IMR-90 (cell line): ENCODE measurements at regions not wholly inside any gene's neighbourhood (a gene's known extent, or its start where the extent isn't known, plus 50 kb on each side); places are given as distances from the start of the nearest gene placed in this dataset.

ENCODE experiments used
- ATAC-seq: fragments of 200-7000 bp; cut with Tn5 transposase; 2 replicates; pipeline ENCODE4 v1.9.1; 2020; ENCODE audit warnings: low read depth, mild to moderate bottlenecking, moderate library complexity
- BruUV-seq: library from RNA; stranded (reverse); fragments of 400-500 nt; replicated peaks from 2 replicates; lab custom pipeline; 2021; lab: Mats Ljungman, UMichigan
- CTCF ChIA-PET: fragments of 300-600 bp; formaldehyde crosslinking; extraction: SDS; loops from one replicate; lab custom pipeline; 2021; ENCODE audit warnings: antibody characterized with exemption; lab: Yijun Ruan, JAX
- POLR2A ChIA-PET: fragments of 300-600 bp; sonication (Branson Sonifier 250); formaldehyde crosslinking; loops from one replicate; lab custom pipeline; 2022; ENCODE audit warnings: antibody characterized with exemption; ENCODE audit not compliant: unreplicated experiment; lab: Charles Lee
- DNase-seq: peaks from one replicate; pipeline ENCODE4 v3.0.0; 2013
- H2AFZ ChIP-seq: replicated peaks from 2 replicates; pipeline ENCODE3; 2013; ENCODE audit warnings: low read length, mild to moderate bottlenecking; ENCODE audit not compliant: poor library complexity
- H2AK5ac ChIP-seq: 2 replicates; pipeline ENCODE4 v1.6.1; 2013; ENCODE audit warnings: low read depth, low read length, inconsistent platforms
- H2AK9ac ChIP-seq: replicated peaks from 2 replicates; pipeline ENCODE3; 2013; ENCODE audit warnings: mild to moderate bottlenecking, low read depth, low read length, moderate library complexity; ENCODE audit not compliant: poor library complexity
- H2BK120ac ChIP-seq: 2 replicates; pipeline ENCODE4 v1.6.1; 2013; ENCODE audit warnings: low read depth, low read length, inconsistent platforms
- H2BK15ac ChIP-seq: 3 replicates; pipeline ENCODE4 v1.6.1; 2013; ENCODE audit warnings: low read depth, low read length, inconsistent platforms
- H2BK20ac ChIP-seq: 2 replicates; pipeline ENCODE4 v1.6.1; 2013; ENCODE audit warnings: low read depth, mild to moderate bottlenecking, inconsistent platforms, low read length, moderate library complexity
- H2BK5ac ChIP-seq: 2 replicates; pipeline ENCODE4 v1.6.1; 2013; ENCODE audit warnings: mild to moderate bottlenecking, low read depth, low read length, inconsistent platforms; ENCODE audit not compliant: poor library complexity, severe bottlenecking
- H3K14ac ChIP-seq: replicated peaks from 2 replicates; pipeline ENCODE4 v1.6.1; 2013; ENCODE audit warnings: low read depth, low read length, inconsistent platforms
- H3K18ac ChIP-seq: 2 replicates; pipeline ENCODE4 v1.6.1; 2013; ENCODE audit warnings: low read depth, low read length, control low read depth
- H3K23ac ChIP-seq: 2 replicates; pipeline ENCODE4 v1.6.1; 2013; ENCODE audit warnings: low read depth, low read length, inconsistent platforms
- H3K27ac ChIP-seq: 2 replicates; pipeline ENCODE4 v1.5.1; 2013; ENCODE audit warnings: mild to moderate bottlenecking, control low read depth, low read length; ENCODE audit not compliant: insufficient read depth
- H3K27me3 ChIP-seq: 2 replicates; pipeline ENCODE4 v1.6.1; 2013; ENCODE audit warnings: low read length; ENCODE audit not compliant: control insufficient read depth, insufficient read depth
- H3K36me3 ChIP-seq: 2 replicates; pipeline ENCODE4 v1.6.1; 2013; ENCODE audit warnings: low read length, mixed read lengths; ENCODE audit not compliant: control insufficient read depth, insufficient read depth
- H3K4ac ChIP-seq: 2 replicates; pipeline ENCODE4 v1.6.1; 2013; ENCODE audit warnings: low read depth, low read length, inconsistent platforms
- H3K4me1 ChIP-seq: 2 replicates; pipeline ENCODE4 v1.6.1; 2013; ENCODE audit warnings: low read length, mixed read lengths; ENCODE audit not compliant: control insufficient read depth, insufficient read depth
- H3K4me2 ChIP-seq: 2 replicates; pipeline ENCODE4 v1.6.1; 2013; ENCODE audit warnings: low read depth, mild to moderate bottlenecking, control low read depth, low read length, moderate library complexity
- H3K4me3 ChIP-seq: 2 replicates; pipeline ENCODE4 v1.5.1; 2013; ENCODE audit warnings: low read depth, mild to moderate bottlenecking, control low read depth, low read length, moderate library complexity; ENCODE audit not compliant: insufficient read depth
- H3K56ac ChIP-seq: 2 replicates; pipeline ENCODE4 v1.6.1; 2013; ENCODE audit warnings: low read length, inconsistent platforms; ENCODE audit not compliant: insufficient read depth; ENCODE audit errors: extremely low read depth
- H3K79me1 ChIP-seq, 2 experiments: 2 replicates each; pipeline ENCODE4 v1.6.1; 2013; ENCODE audit warnings: low read length in 2 of 2, inconsistent platforms in 1 of 2, low read depth in 1 of 2
- H3K9ac ChIP-seq: 2 replicates; pipeline ENCODE4 v1.6.1; 2013; ENCODE audit warnings: low read depth, low read length, control low read depth
- H3K9me1 ChIP-seq: 2 replicates; pipeline ENCODE4 v1.6.1; 2013; ENCODE audit warnings: low read length, inconsistent platforms; ENCODE audit not compliant: insufficient read depth
- H3K9me3 ChIP-seq: 2 replicates; pipeline ENCODE4 v1.6.1; 2013; ENCODE audit warnings: low read length; ENCODE audit not compliant: control insufficient read depth, insufficient read depth
- H4K20me1 ChIP-seq: 2 replicates; pipeline ENCODE4 v1.6.1; 2013; ENCODE audit warnings: low read length, inconsistent platforms; ENCODE audit not compliant: insufficient read depth
- H4K5ac ChIP-seq: 2 replicates; pipeline ENCODE4 v1.6.1; 2013; ENCODE audit warnings: mild to moderate bottlenecking, low read depth, low read length, control low read depth
- H4K8ac ChIP-seq, 2 experiments: 2 replicates each; pipeline ENCODE4 v1.6.1; 2013; ENCODE audit warnings: low read depth in 2 of 2, low read length in 2 of 2, control low read depth in 1 of 2, inconsistent platforms in 1 of 2
- H4K91ac ChIP-seq: 2 replicates; pipeline ENCODE4 v1.6.1; 2013; ENCODE audit warnings: low read depth, low read length, inconsistent platforms; ENCODE audit not compliant: insufficient read depth
- FOS ChIP-seq: fragments of 150-350 bp; IDR thresholded peaks from 2 replicates; pipeline ENCODE4 v1.6.1; 2016; ENCODE audit warnings: low read depth, low read length
- MAFK ChIP-seq: IDR thresholded peaks from 2 replicates; pipeline ENCODE4 v1.6.1; 2012; ENCODE audit warnings: low read depth, low read length, improper control_type of control experiment
- MAZ ChIP-seq: IDR thresholded peaks from 2 replicates; pipeline ENCODE4 v1.6.1; 2012; ENCODE audit warnings: low read depth, mild to moderate bottlenecking, low read length, improper control_type of control experiment, moderate library complexity, borderline replicate concordance
- MXI1 ChIP-seq: IDR thresholded peaks from 2 replicates; pipeline ENCODE4 v1.6.1; 2012; ENCODE audit warnings: low read depth, mild to moderate bottlenecking, low read length, moderate library complexity, borderline replicate concordance
- NFE2L2 ChIP-seq: fragments of 150-350 bp; IDR thresholded peaks from 2 replicates; pipeline ENCODE4 v1.6.1; 2016; ENCODE audit warnings: low read depth, mild to moderate bottlenecking, low read length
- POLR2A ChIP-seq: IDR thresholded peaks from 2 replicates; pipeline ENCODE4 v1.6.1; 2012; ENCODE audit warnings: mild to moderate bottlenecking, low read depth, low read length
- RAD21 ChIP-seq: IDR thresholded peaks from 2 replicates; pipeline ENCODE4 v1.6.1; 2012; ENCODE audit warnings: low read length, improper control_type of control experiment
- RCOR1 ChIP-seq: IDR thresholded peaks from 2 replicates; pipeline ENCODE4 v1.6.1; 2012; ENCODE audit warnings: mild to moderate bottlenecking, low read length, improper control_type of control experiment; ENCODE audit not compliant: insufficient replicate concordance
- WGBS, 2 experiments: methylation state at CpG; one replicate each; pipeline versions ENCODE4 v1.1.5 to v1.1.7; 2013; ENCODE audit warnings: missing lambda C conversion rate in 2 of 2; ENCODE audit not compliant: insufficient read length in 1 of 2; ENCODE audit errors: extremely low coverage in 2 of 2; 5-methylcytosine and 5-hydroxymethylcytosine counted together
- dilution Hi-C: fragments of 300-500 bp; cut with HindIII; formaldehyde crosslinking; loops from one replicate; pipeline ENCODE4 v1.14.3; 2018; ENCODE audit warnings: low sequenced_read_pairs; ENCODE audit not compliant: unreplicated experiment
- in situ Hi-C: fragments of 300-500 bp; cut with MboI; formaldehyde crosslinking; loops from 3 replicates; pipeline ENCODE4 v1.14.3; 2019; ENCODE audit warnings: low sequenced_read_pairs, inconsistent platforms, mixed read lengths
- intact Hi-C: fragments of 100-400 bp; cut with micrococcal nuclease; formaldehyde crosslinking; loops from 2 replicates; pipeline ENCODE4 v1.10.0; 2022

- no peak overlapping the region for H2BK5ac ChIP-seq
- H2AK5ac ChIP-seq, result no peak overlapping the region
- H3K27ac ChIP-seq, result no peak overlapping the region
- no peaks in the 10 kb centered on the region; the same call in 1 of the 2 replicates for H3K9me3 ChIP-seq
- H4K5ac ChIP-seq, result no peak overlapping the region
- in situ Hi-C loops, result no loop called here
- ATAC-seq (no peak), DNase-seq (no peak)
- no peak overlapping the region for H3K4me2 ChIP-seq
- no peak overlapping the region for H4K91ac ChIP-seq
- peaks cover 10% of the 10 kb centered on the region; the same call in 1 of the 2 replicates for H3K27me3 ChIP-seq
- no peaks in the 10 kb centered on the region for H3K4me1 ChIP-seq
- H2BK15ac ChIP-seq, result no peak overlapping the region
- no peak overlapping the region for H2AK9ac ChIP-seq
- no peak overlapping the region for H3K4me3 ChIP-seq
- intact Hi-C loops, result no loop called here
- no peak overlapping the region for H4K8ac ChIP-seq
- no peaks in the 10 kb centered on the region for H3K36me3 ChIP-seq
- H3K18ac ChIP-seq, result no peak overlapping the region
- H3K9me1 ChIP-seq, result no peaks in the 10 kb centered on the region
- no peak overlapping the region for H3K14ac ChIP-seq
- no peak overlapping the region for H2BK20ac ChIP-seq
- H3K79me1 ChIP-seq, result no peaks in the 10 kb centered on the region
- TF ChIP-seq RCOR1 (no peak), POLR2A (no peak), MXI1 (no peak), FOS (no peak), MAFK (no peak), RAD21 (no peak), MAZ (no peak), NFE2L2 (no peak)
- H3K4ac ChIP-seq, result no peak overlapping the region
- BruUV-seq, result no TSS peak
- no peak overlapping the region for H2AFZ ChIP-seq
- no peak overlapping the region for H2BK120ac ChIP-seq
- H3K9ac ChIP-seq, result no peak overlapping the region
- dilution Hi-C loops, result no loop called here
- ChIA-PET CTCF (no interaction called here), POLR2A (no interaction called here)
- 84% methylated on average over 5 of the region's 6 CpGs; no CpG with 5 or more reads in 1 of the 2 experiments for WGBS, 2 experiments
- H4K20me1 ChIP-seq, result no peaks in the 10 kb centered on the region
- H3K56ac ChIP-seq, result no peak overlapping the region
- no peak overlapping the region for H3K23ac ChIP-seq
Observed at GRCh38 chr2:8615252-8615575, 66.6 kb upstream of the ID2 start.
